ENCODE measurements at regions not wholly inside any gene's neighbourhood (a gene's known extent, or its start where the extent isn't known, plus 50 kb on each side); places are given as distances from the start of the nearest gene placed in this dataset.
A peak's percentile ranks its signal among the peaks of the same experiment; 100 is the strongest.

DNA sequence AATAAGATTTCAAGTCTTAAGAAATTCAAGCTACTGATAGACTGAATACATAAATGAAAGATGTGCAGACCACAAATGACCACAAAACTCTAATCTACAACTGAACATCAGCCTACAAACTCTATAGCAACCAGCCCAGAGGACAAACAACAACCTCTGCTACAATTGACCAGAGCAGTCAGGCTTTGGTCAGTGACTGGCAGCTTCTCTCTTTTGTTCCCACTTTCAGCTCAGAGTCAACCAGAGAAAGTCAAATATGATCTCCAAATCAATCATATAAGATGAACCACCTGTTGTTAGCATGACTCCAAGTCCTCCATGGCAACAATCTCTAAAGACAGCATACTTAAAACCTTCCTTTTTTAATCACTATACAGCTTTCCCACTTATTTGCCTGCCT lies 996.2 kb downstream of the SUCLG1 start:
- H4K20me1 ChIP-seq (ENCODE audit: control insufficient read depth, insufficient read depth), result no peaks in the 10 kb centered on the region
- in situ Hi-C loops (cut with MboI) (no loop called here), intact Hi-C loops (cut with micrococcal nuclease; ENCODE audit: unreplicated experiment) (no loop called here)
- ChIA-PET POLR2A (no interaction called here), RAD21 (ENCODE audit: unreplicated experiment) (no interaction called here), SMC1A (ENCODE audit: uncharacterized antibody, unreplicated experiment) (interaction anchor here (1.2 kb wide), 1 partner anchor 41 kb away, joined by 3 read pairs; no protein-coding TSS in a partner anchor), CTCF (no interaction called here)
- no peak overlapping the region for H2AFZ ChIP-seq (ENCODE audit: control insufficient read depth, low read depth, low read length)
- FAIRE-seq, result no peak
- no peaks in the 10 kb centered on the region for H3K4me1 ChIP-seq (ENCODE audit: control insufficient read depth, insufficient read depth, low read length)
- H3K27me3 ChIP-seq (replicated peaks in 1 of 2; ENCODE audit: control insufficient read depth in 2 of 2, insufficient read depth in 2 of 2, low read length in 1 of 2), result no peaks in the 10 kb centered on the region
- no TSS peak for BruUV-seq (replicated peaks)
- DNase-seq (ENCODE audit: low read depth, low spot score), result no peak
- H3K4me2 ChIP-seq (ENCODE audit: control insufficient read depth, insufficient read depth), result no peak overlapping the region
- H3K9ac ChIP-seq (ENCODE audit: control insufficient read depth, insufficient read depth, low read length), result no peak overlapping the region
- no peaks in the 10 kb centered on the region for H3K79me2 ChIP-seq (ENCODE audit: control insufficient read depth, insufficient read depth, low read length)
- no peak for TF ChIP-seq MYC (IDR thresholded peaks at IDR 0.05; ENCODE audit: insufficient read depth, insufficient read length, insufficient replicate concordance, low read length, severe bottlenecking)
- TF ChIP-seq, protein P1, sequence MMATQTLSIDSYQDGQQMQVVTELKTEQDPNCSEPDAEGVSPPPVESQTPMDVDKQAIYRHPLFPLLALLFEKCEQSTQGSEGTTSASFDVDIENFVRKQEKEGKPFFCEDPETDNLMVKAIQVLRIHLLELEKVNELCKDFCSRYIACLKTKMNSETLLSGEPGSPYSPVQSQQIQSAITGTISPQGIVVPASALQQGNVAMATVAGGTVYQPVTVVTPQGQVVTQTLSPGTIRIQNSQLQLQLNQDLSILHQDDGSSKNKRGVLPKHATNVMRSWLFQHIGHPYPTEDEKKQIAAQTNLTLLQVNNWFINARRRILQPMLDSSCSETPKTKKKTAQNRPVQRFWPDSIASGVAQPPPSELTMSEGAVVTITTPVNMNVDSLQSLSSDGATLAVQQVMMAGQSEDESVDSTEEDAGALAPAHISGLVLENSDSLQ (IDR thresholded peaks at IDR 0.05), result peak; percentile 67
- H3K27ac ChIP-seq (ENCODE audit: control insufficient read depth, insufficient read depth), result no peak overlapping the region
- no peaks in the 10 kb centered on the region for H3K36me3 ChIP-seq (ENCODE audit: control insufficient read depth in 2 of 2, insufficient read depth in 2 of 2, low read length in 1 of 2)
- peak; percentile 74 for ATAC-seq
- no peak overlapping the region for H3K4me3 ChIP-seq
- no peaks in the 10 kb centered on the region for H3K9me3 ChIP-seq (replicated peaks; ENCODE audit: control insufficient read depth, insufficient read depth, low read length)

DNA sequence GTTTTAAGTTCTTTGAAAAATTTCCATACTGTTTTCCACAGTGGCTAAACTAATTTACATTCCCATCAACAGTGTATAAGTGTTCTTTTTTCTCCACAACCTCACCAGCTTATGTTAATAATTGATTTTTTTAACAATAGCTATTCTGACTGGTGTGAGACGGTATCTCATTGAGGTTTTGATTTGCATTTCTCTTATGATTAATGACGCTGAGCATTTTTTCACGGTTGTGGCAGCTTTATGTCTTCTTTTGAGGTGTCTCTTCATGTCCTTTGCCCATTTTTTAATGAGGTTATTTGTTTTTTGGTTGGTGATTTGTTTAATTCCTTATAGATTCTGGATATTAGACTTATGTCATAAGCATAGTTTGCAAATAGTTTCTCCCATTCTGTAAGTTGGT lies 997.9 kb downstream of the SUCLG1 start:
- Histone ChIP-seq H4K20me1 (ENCODE audit: control insufficient read depth, insufficient read depth) (no peaks in the 10 kb centered on the region), H3K79me2 (ENCODE audit: control insufficient read depth, insufficient read depth, low read length) (no peaks in the 10 kb centered on the region), H3K4me2 (ENCODE audit: control insufficient read depth, insufficient read depth) (no peak overlapping the region), H3K27me3 (replicated peaks in 1 of 2; ENCODE audit: control insufficient read depth in 2 of 2, insufficient read depth in 2 of 2, low read length in 1 of 2) (no peaks in the 10 kb centered on the region), H3K9ac (ENCODE audit: control insufficient read depth, insufficient read depth, low read length) (no peak overlapping the region), H3K27ac (ENCODE audit: control insufficient read depth, insufficient read depth) (no peak overlapping the region), H3K4me1 (ENCODE audit: control insufficient read depth, insufficient read depth, low read length) (no peaks in the 10 kb centered on the region), H3K9me3 (replicated peaks; ENCODE audit: control insufficient read depth, insufficient read depth, low read length) (no peaks in the 10 kb centered on the region), H3K4me3 (no peak overlapping the region), H3K36me3 (ENCODE audit: control insufficient read depth in 2 of 2, insufficient read depth in 2 of 2, low read length in 1 of 2) (no peaks in the 10 kb centered on the region), H2AFZ (ENCODE audit: control insufficient read depth, low read depth, low read length) (no peak overlapping the region)
- ChIA-PET CTCF (interaction anchor here (0.7 kb wide), 1 partner anchor 418 kb away, joined by 3 read pairs; no protein-coding TSS in a partner anchor), POLR2A (no interaction called here), RAD21 (ENCODE audit: unreplicated experiment) (no interaction called here), SMC1A (ENCODE audit: uncharacterized antibody, unreplicated experiment) (interaction anchor here (0.8 to 1.8 kb wide), 2 partner anchors 14 to 80 kb away, joined by 3 to 7 read pairs; no protein-coding TSS in a partner anchor)
- WGBS (ENCODE audit: insufficient coverage, insufficient replicate concordance, low lambda C conversion rate, missing lambda C conversion rate), result 29% methylated on average over 3 of the region's 3 CpGs
- peak; percentile 57 for ATAC-seq
- in situ Hi-C loops (cut with MboI) (no loop called here), intact Hi-C loops (cut with micrococcal nuclease; ENCODE audit: unreplicated experiment) (no loop called here)
- no peak for FAIRE-seq
- DNase-seq (ENCODE audit: low read depth, low spot score), result no peak
- BruUV-seq (replicated peaks), result no TSS peak
- peak; percentile 28 for TF ChIP-seq MEF2B (IDR thresholded peaks at IDR 0.05; ENCODE audit: partially characterized antibody, poor library complexity, severe bottlenecking)
- TF ChIP-seq, protein P2, sequence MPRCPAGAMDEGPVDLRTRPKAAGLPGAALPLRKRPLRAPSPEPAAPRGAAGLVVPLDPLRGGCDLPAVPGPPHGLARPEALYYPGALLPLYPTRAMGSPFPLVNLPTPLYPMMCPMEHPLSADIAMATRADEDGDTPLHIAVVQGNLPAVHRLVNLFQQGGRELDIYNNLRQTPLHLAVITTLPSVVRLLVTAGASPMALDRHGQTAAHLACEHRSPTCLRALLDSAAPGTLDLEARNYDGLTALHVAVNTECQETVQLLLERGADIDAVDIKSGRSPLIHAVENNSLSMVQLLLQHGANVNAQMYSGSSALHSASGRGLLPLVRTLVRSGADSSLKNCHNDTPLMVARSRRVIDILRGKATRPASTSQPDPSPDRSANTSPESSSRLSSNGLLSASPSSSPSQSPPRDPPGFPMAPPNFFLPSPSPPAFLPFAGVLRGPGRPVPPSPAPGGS (IDR thresholded peaks at IDR 0.05; ENCODE audit: borderline replicate concordance, insufficient read depth, low read depth, low read length, poor library complexity, severe bottlenecking), result no peak
- TF ChIP-seq NR2C1 (IDR thresholded peaks at IDR 0.05), result no peak
- TF ChIP-seq RB1 (IDR thresholded peaks at IDR 0.05; ENCODE audit: borderline replicate concordance), result no peak
- no peak for TF ChIP-seq TBL1XR1 (IDR thresholded peaks at IDR 0.05; ENCODE audit: low read depth, low read length)
- no peak for TF ChIP-seq CBFB (IDR thresholded peaks at IDR 0.05; ENCODE audit: low read depth)
- TF ChIP-seq, protein P3, sequence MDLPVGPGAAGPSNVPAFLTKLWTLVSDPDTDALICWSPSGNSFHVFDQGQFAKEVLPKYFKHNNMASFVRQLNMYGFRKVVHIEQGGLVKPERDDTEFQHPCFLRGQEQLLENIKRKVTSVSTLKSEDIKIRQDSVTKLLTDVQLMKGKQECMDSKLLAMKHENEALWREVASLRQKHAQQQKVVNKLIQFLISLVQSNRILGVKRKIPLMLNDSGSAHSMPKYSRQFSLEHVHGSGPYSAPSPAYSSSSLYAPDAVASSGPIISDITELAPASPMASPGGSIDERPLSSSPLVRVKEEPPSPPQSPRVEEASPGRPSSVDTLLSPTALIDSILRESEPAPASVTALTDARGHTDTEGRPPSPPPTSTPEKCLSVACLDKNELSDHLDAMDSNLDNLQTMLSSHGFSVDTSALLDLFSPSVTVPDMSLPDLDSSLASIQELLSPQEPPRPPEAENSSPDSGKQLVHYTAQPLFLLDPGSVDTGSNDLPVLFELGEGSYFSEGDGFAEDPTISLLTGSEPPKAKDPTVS (IDR thresholded peaks at IDR 0.05; ENCODE audit: low read depth, low read length), result no peak
- TF ChIP-seq ETV6 (conservative IDR thresholded peaks at IDR 0.05 in 1 of 2, IDR thresholded peaks at IDR 0.05 in 1 of 2; ENCODE audit: borderline replicate concordance in 1 of 2, low read depth in 1 of 2), result no peak
- TF ChIP-seq EGR1 (IDR thresholded peaks at IDR 0.05; ENCODE audit: borderline replicate concordance in 1 of 2, low read depth in 2 of 2, low read length in 2 of 2), result no peak
- TF ChIP-seq SREBF2 (IDR thresholded peaks at IDR 0.05; ENCODE audit: low read length), result no peak
